Brain microvascular endothelial cell (primary cell): ENCODE measurements at regions not wholly inside any gene's neighbourhood (a gene's known extent, or its start where the extent isn't known, plus 50 kb on each side); places are given as distances from the start of the nearest gene placed in this dataset.

Experiments
- DNase-seq: peaks from one replicate; pipeline ENCODE4 v3.0.0-alpha.2; 2020
- H3K27ac ChIP-seq: fragments of 250-450 bp; sonication (Bioruptor Pico); 2 replicates; pipeline ENCODE4 v1.5.1; 2020; ENCODE audit warnings: mild to moderate bottlenecking, moderate library complexity
- H3K27me3 ChIP-seq: fragments of 250-450 bp; sonication (Bioruptor Pico); replicated peaks from 2 replicates; pipeline ENCODE4 v1.5.1; 2020; ENCODE audit warnings: mild to moderate bottlenecking
- H3K36me3 ChIP-seq: fragments of 250-450 bp; sonication (Bioruptor Pico); replicated peaks from 2 replicates; pipeline ENCODE4 v1.5.1; 2020; ENCODE audit warnings: mild to moderate bottlenecking
- H3K4me3 ChIP-seq: 2 replicates; pipeline ENCODE4 v1.5.1; 2011; ENCODE audit warnings: low read depth, mild to moderate bottlenecking, control low read depth, low read length, moderate library complexity
- CTCF ChIP-seq: IDR thresholded peaks from 2 replicates; pipeline ENCODE4 v1.5.1; 2011; ENCODE audit warnings: low read depth, mild to moderate bottlenecking, moderate library complexity, low read length, control low read depth, inconsistent platforms; ENCODE audit errors: missing control alignments
- in situ Hi-C: cut with HindIII; loops from 2 replicates; pipeline ENCODE4 v1.10.0; 2017; ENCODE audit warnings: low sequenced_read_pairs, low pct_ligation_motif_present

GRCh38 chr4:100591161-100591876, 73.5 kb upstream of the EMCN start:
- TF ChIP-seq CTCF = no peak
- H3K36me3 ChIP-seq = no peaks in the 10 kb centered on the region
- no peak overlapping the region for H3K4me3 ChIP-seq
- in situ Hi-C loops = no loop called here
- DNase-seq = no peak
- no peak overlapping the region for H3K27ac ChIP-seq
- no peaks in the 10 kb centered on the region for H3K27me3 ChIP-seq

GRCh38 chr4:100590325-100590724, 72.5 kb upstream of the EMCN start:
- no peak for TF ChIP-seq CTCF
- H3K27ac ChIP-seq = no peak overlapping the region
- H3K36me3 ChIP-seq = no peaks in the 10 kb centered on the region
- in situ Hi-C loops = no loop called here
- no peak overlapping the region for H3K4me3 ChIP-seq
- DNase-seq = no peak
- H3K27me3 ChIP-seq = no peaks in the 10 kb centered on the region

- Histone ChIP-seq H3K27me3 (no peaks in the 10 kb centered on the region), H3K36me3 (no peaks in the 10 kb centered on the region), H3K4me3 (no peak overlapping the region), H3K27ac (no peak overlapping the region)
- in situ Hi-C loops = no loop called here
- no peak for TF ChIP-seq CTCF
- no peak for DNase-seq
Measured at GRCh38 chr4:100588076-100588475, 70.3 kb upstream of the EMCN start.

- H3K27ac ChIP-seq = no peak overlapping the region
- DNase-seq = no peak
- no peak for TF ChIP-seq CTCF
- H3K4me3 ChIP-seq = no peak overlapping the region
- in situ Hi-C loops = no loop called here
- no peaks in the 10 kb centered on the region for H3K27me3 ChIP-seq
- H3K36me3 ChIP-seq = no peaks in the 10 kb centered on the region
Measured at GRCh38 chr4:100582146-100582545, 64.3 kb upstream of the EMCN start.

- TF ChIP-seq CTCF = no peak
- in situ Hi-C loops = no loop called here
- H3K27ac ChIP-seq = no peak overlapping the region
- no peak overlapping the region for H3K4me3 ChIP-seq
- DNase-seq = no peak
- H3K36me3 ChIP-seq = no peaks in the 10 kb centered on the region
- H3K27me3 ChIP-seq = no peaks in the 10 kb centered on the region
Measured at GRCh38 chr4:100581337-100581736, 63.5 kb upstream of the EMCN start.

GRCh38 chr4:100576570-100576969, 58.7 kb upstream of the EMCN start:
- no peak for DNase-seq
- H3K36me3 ChIP-seq = no peaks in the 10 kb centered on the region
- in situ Hi-C loops = no loop called here
- H3K27me3 ChIP-seq = no peaks in the 10 kb centered on the region
- H3K4me3 ChIP-seq = no peak overlapping the region
- no peak for TF ChIP-seq CTCF
- H3K27ac ChIP-seq = no peak overlapping the region
